AG04449 (cell line): ENCODE measurements at regions not wholly inside any gene's neighbourhood (a gene's known extent, or its start where the extent isn't known, plus 50 kb on each side); places are given as distances from the start of the nearest gene placed in this dataset.

ENCODE experiments used
- CTCF ChIA-PET: fragments of 350-600 bp; formaldehyde crosslinking; extraction: SDS; loops from one replicate; lab custom pipeline; 2021; ENCODE audit warnings: antibody characterized with exemption; lab: Yijun Ruan, JAX
- POLR2A ChIA-PET: fragments of 400-600, 350-600 bp; formaldehyde crosslinking; extraction: SDS; loops from one replicate; lab custom pipeline; 2020; ENCODE audit warnings: antibody characterized with exemption, inconsistent platforms; lab: Yijun Ruan, JAX
- DNase-seq: peaks from one replicate; pipeline ENCODE4 v3.0.0-alpha.2; 2010; ENCODE audit warnings: low read depth, low spot score
- H3K4me3 ChIP-seq: 2 replicates; pipeline ENCODE4 v1.5.1; 2011; ENCODE audit warnings: low read depth, mild to moderate bottlenecking, control low read depth, low read length
- TF ChIP-seq, protein P1 (sequence below): IDR thresholded peaks from one replicate; pipeline ENCODE4 v1.5.1; 2011; ENCODE audit warnings: mild to moderate bottlenecking, moderate library complexity, low read length, control low read depth, inconsistent platforms; ENCODE audit not compliant: insufficient read depth; ENCODE audit errors: missing control alignments

DNA sequence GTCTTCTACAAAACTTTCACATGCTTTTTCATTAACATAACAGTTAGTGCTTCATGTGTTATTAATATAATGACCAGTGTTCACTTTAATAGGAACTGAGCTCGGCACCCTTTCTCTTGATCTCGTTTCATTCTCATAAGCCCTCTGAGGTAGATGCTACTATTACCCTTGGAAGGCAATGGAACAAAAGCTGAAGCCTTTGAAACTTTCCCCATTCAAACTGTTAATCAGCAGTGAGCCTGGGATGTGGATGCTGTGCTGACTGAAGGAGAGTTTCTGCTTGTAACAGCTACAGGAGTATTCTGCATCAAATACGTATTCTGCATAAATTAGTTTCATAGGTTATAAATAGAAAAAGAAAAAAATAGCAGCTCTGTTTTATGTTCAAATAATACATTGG, 904.0 kb upstream of the CDH2 start:
- TF ChIP-seq, protein P1, sequence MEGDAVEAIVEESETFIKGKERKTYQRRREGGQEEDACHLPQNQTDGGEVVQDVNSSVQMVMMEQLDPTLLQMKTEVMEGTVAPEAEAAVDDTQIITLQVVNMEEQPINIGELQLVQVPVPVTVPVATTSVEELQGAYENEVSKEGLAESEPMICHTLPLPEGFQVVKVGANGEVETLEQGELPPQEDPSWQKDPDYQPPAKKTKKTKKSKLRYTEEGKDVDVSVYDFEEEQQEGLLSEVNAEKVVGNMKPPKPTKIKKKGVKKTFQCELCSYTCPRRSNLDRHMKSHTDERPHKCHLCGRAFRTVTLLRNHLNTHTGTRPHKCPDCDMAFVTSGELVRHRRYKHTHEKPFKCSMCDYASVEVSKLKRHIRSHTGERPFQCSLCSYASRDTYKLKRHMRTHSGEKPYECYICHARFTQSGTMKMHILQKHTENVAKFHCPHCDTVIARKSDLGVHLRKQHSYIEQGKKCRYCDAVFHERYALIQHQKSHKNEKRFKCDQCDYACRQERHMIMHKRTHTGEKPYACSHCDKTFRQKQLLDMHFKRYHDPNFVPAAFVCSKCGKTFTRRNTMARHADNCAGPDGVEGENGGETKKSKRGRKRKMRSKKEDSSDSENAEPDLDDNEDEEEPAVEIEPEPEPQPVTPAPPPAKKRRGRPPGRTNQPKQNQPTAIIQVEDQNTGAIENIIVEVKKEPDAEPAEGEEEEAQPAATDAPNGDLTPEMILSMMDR: no peak
- H3K4me3 ChIP-seq: no peak overlapping the region
- CTCF ChIA-PET: no interaction called here
- no peak for DNase-seq
- POLR2A ChIA-PET: no interaction called here

DNA sequence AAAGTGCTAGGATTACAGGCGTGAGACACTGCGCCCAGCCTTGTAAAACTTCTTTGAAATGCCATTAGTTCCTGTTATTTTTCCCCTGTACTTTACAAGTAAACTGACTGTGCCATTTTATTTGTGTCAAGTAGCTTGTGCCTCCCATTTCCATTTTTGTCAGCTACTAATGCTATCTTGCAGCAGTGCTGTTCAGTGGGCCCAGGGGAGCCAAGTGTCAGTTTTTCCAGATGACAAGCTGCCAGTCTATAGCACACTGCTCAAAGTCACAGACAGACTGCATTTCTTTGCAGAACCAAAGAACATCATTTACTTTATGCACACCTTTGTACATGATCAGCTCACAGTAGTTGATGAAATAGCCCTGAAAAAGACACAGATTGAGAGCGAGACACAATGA, 901.3 kb upstream of the CDH2 start:
- CTCF ChIA-PET: no interaction called here
- POLR2A ChIA-PET: no interaction called here
- H3K4me3 ChIP-seq: no peak overlapping the region
- no peak for DNase-seq
- TF ChIP-seq, protein P1: no peak

DNA sequence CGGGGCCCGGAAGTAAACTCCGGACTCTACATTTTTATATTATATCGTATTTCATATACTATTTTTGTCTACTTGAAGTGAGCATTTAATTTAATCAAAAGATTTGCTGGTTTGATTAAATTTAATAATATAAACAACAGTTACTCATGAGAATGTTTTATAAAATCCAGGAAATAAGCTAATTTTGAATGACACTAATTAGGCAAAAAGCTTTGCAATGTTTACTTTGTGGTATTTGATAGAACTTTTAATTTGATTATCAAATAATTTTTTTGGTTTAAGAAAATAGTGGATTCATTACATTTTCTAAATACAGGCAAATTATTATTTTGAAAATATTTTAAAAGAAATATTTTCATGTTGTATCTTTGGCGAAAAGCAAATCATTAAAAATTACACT, 900.4 kb upstream of the CDH2 start:
- TF ChIP-seq, protein P1: no peak
- CTCF ChIA-PET: interaction anchor here (0.5 kb wide), 1 partner anchor 67 kb away, joined by 3 read pairs; no protein-coding TSS in a partner anchor
- POLR2A ChIA-PET: no interaction called here
- H3K4me3 ChIP-seq: no peak overlapping the region
- DNase-seq: no peak

DNA sequence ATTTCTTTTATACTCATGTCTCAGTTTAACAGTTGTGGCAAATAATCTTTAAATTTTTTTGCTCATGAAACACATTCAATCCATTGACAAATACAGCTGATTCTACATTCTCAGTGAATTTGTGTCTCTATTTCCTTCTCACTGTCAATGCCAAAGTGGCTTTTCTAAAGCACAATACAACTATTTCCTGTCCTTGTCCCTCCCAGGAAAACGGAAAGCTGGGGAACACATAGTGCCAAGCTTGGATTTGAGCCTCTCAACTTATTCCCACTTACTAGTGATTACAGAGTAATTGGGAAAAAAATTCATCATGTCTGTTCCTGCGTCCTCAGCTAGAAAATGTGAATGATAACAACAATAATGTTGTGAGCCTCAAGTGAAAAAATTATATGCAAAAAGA, 899.7 kb upstream of the CDH2 start:
- ChIA-PET POLR2A (no interaction called here), CTCF (interaction anchor here (0.5 kb wide), 1 partner anchor 68 kb away, joined by 3 read pairs; no protein-coding TSS in a partner anchor)
- DNase-seq: no peak
- no peak overlapping the region for H3K4me3 ChIP-seq
- TF ChIP-seq, protein P1: no peak

DNA sequence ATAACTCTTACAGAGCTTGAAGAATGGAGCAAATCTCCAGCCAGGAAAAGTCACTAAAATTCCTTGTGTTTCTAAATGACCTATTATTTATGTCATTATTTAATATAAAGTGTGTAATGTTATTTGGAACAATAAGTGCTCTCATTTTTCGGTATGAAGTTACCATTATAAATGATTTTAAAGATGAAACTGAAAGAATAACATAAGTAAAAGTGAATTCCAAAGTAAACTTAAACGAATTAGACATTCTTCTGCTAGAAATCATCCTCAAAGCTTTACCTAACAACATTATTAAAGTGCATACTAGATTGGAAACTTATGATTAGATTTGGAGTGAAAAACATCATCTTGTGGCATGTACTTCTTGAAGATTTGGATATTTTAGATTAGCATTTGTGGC, 897.2 kb upstream of the CDH2 start:
- TF ChIP-seq, protein P1: no peak
- ChIA-PET CTCF (no interaction called here), POLR2A (no interaction called here)

DNA sequence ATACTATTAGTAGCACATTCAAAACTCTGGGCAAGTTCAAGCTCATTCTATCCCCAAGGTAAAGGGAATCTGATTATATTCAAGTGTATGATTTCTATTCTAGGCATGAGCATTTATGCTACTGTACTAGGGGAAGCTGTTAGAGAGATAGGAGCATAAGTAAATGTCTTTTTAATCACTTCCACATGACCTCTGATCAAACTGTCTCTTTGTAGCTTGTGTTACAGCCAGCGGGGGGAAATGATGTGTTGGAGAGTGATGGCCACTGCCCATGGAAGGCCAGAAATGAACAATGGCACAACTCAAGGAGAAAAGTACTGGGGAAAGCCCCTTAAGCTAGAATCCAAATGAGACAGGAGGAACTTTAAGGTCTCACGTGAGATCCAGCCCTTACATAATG, 894.9 kb upstream of the CDH2 start:
- H3K4me3 ChIP-seq: no peak overlapping the region
- DNase-seq: no peak
- TF ChIP-seq, protein P1: no peak
- POLR2A ChIA-PET: no interaction called here
- CTCF ChIA-PET: interaction anchor here (0.9 to 1.1 kb wide), 2 partner anchors 9 to 14 kb away, joined by 3 read pairs; no protein-coding TSS in a partner anchor

More for the DNA sequence above, 897.2 kb upstream of the CDH2 start:
- DNase-seq: no peak
- no peak overlapping the region for H3K4me3 ChIP-seq
